Muscle of back (tissue), 3 donors: ENCODE measurements at regions not wholly inside any gene's neighbourhood (a gene's known extent, or its start where the extent isn't known, plus 50 kb on each side); places are given as distances from the start of the nearest gene placed in this dataset.

Source experiments
- DNase-seq, 3 donors: peaks; one replicate each; pipeline versions ENCODE4 v3.0.0 to v3.0.0-alpha.2; 2013

GRCh38 chr3:86176445-86176784, 814.5 kb downstream of the VGLL3 start:
- no peak for DNase-seq

DNA sequence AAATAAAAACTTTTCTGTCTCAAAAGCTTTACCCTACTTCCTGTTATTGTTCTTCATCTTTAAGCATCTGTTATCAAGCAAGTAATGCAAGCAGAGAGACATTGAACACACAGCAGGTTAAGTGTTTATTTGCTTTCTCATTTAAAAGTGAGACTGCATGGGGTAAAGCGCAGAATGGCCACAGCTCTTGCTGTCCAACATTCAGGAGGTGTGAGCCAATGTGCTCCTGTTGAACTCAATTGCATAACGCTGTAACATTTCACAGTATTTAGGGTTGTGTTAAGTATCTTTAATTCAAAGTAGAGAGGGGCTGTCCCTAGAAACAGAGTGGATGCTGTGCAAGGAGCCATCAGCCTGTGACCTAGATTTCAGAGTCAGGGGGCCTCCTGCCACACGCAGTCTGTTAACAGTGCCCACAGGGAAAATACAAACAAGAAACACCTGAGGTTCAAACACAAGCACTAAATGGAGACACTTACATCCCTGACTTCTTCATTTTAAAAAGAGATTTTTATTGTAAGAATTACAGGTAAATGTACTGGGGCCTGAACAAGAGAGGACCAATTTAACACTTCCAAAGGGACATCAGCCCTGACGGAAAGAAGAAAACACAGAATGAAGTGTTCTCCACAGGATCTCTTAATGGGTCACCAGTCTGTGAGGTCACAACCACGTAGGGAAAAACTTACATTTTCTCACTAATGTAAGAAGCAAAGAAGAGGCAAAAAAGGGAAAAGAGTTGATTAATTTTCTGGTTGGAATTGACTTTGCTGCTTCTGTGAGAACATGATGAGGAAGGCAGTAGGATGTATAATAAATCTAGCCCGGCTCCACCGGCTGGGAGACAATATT, 815.1 kb downstream of the VGLL3 start:
- DNase-seq, result no peak

GRCh38 chr3:86175051-86175536, 815.9 kb downstream of the VGLL3 start:
- no peak for DNase-seq

DNA sequence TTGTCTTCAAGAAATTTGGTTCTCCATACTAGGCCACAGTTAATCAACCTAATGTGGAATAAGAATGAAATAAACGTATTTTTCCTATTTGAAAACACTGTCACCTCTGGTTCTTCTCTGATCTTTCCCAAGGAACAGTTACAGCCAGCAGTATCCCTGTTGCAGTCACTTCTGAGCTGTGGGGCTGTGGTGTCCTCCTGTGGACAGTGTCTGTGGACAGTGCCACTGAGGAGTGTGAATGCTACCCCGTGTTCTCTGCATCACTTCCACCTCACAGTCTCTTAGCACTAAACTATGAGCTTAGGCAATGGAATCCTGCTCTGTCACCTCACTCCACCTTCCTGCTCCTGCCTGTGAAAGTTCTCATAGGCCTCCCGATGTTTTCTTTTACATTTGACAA, 817.5 kb downstream of the VGLL3 start:
- DNase-seq, result no peak

- no peak for DNase-seq
Measured at GRCh38 chr3:86168512-86168911, 822.4 kb downstream of the VGLL3 start.

- no peak for DNase-seq
Measured at GRCh38 chr3:86162521-86162920, 828.4 kb downstream of the VGLL3 start.

DNA sequence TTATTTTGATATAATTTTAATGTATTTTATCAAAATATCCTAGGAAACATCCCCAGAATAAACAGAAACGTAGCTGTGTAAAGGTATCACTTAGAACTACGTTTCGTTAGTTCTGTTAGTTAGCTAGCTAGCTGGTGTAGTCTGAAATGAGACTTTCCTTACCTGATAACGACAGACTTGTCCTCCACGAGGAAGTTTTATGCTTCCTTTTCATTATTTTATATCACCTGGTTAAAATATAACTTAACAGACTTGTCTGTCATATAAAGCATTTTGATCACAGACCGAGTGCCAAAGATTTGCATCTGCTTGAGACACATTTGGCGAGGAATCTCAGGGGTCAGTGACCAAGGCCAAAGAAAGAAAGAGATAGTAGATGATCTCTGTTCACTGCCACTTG, 829.5 kb downstream of the VGLL3 start:
- no peak for DNase-seq

GRCh38 chr3:86152620-86153019, 838.3 kb downstream of the VGLL3 start:
- DNase-seq, result no peak

GRCh38 chr3:86149054-86149453, 841.9 kb downstream of the VGLL3 start:
- no peak for DNase-seq

GRCh38 chr3:86147119-86147518, 843.8 kb downstream of the VGLL3 start:
- DNase-seq, result no peak

GRCh38 chr3:86126552-86126951, 864.4 kb downstream of the VGLL3 start:
- no peak for DNase-seq
